Peyer's patch (tissue), 4 donors: ENCODE measurements at regions not wholly inside any gene's neighbourhood (a gene's known extent, or its start where the extent isn't known, plus 50 kb on each side); places are given as distances from the start of the nearest gene placed in this dataset.
A peak's percentile ranks its signal among the peaks of the same experiment; 100 is the strongest.

Source experiments
- DNase-seq, 3 donors: peaks; one replicate each; pipeline ENCODE4 v3.0.0-alpha.2; 2017 to 2019
- H3K27ac ChIP-seq, 4 donors: fragments of 200-600 bp; sonication (generic); one replicate each; pipeline ENCODE4 v1.5.1; 2016 to 2019
- H3K27me3 ChIP-seq, 2 donors: fragments of 200-600 bp; sonication (generic); one replicate each; pipeline ENCODE4 v1.5.1; 2019
- H3K36me3 ChIP-seq, 3 donors: fragments of 200-600 bp; sonication (generic); one replicate each; pipeline ENCODE4 v1.5.1; 2016 to 2019
- H3K4me1 ChIP-seq, 4 donors: fragments of 200-600 bp; sonication (generic); one replicate each; pipeline ENCODE4 v1.5.1; 2016 to 2019
- H3K4me3 ChIP-seq, 4 donors: fragments of 200-600 bp; sonication (generic); 1 replicate in 3 of 4; 2 replicates in 1 of 4; pipeline ENCODE4 v1.5.1; 2016 to 2019; ENCODE audit warnings: mild to moderate bottlenecking in 1 of 4
- H3K9me3 ChIP-seq, 4 donors: fragments of 200-600 bp; sonication (generic); one replicate each; pipeline ENCODE4 v1.5.1; 2016 to 2019; ENCODE audit warnings: mild to moderate bottlenecking in 1 of 4
- CTCF ChIP-seq, 6 experiments: fragments of 450-650 bp in 4 of 6; fragments of 200-600 bp in 2 of 6; sonication (generic) in 1 of 6; IDR thresholded peaks; one replicate each; pipeline ENCODE4 v1.5.1; 2017 to 2019; ENCODE audit warnings: antibody characterized with exemption in 6 of 6, mild to moderate bottlenecking in 3 of 6, moderate library complexity in 1 of 6
- POLR2A ChIP-seq, 2 donors: fragments of 450-650 bp; IDR thresholded peaks; one replicate each; pipeline ENCODE4 v1.5.1; 2017; ENCODE audit warnings: antibody characterized with exemption in 2 of 2, mild to moderate bottlenecking in 2 of 2, moderate library complexity in 2 of 2

DNA sequence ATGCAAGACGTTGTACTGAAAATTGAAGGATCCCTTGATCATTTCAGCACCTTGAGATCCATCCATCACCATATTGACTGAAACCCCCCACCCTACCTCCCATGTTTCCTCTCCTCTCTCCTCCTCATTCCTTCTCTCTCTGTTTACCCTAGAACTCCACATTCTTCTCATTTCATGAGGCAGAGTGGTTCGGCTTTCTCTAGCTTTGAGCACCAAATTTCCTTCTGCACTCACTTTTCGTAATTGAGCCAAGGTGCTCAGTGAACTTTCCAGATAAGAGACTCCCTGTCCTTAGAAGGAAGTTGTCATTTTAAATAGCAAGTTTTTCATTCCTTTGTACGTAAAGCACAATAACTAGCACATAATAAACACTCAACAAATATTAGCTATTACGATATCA is 108.3 kb upstream of the SLC34A2 start:
- H3K4me3 ChIP-seq = no peak overlapping the region
- DNase-seq = no peak
- H3K27ac ChIP-seq = no peak overlapping the region
- no peaks in the 10 kb centered on the region for H3K36me3 ChIP-seq
- TF ChIP-seq POLR2A (IDR thresholded peaks at IDR 0.05) (no peak), CTCF (IDR thresholded peaks at IDR 0.05) (no peak)
- H3K27me3 ChIP-seq = no peaks in the 10 kb centered on the region
- H3K4me1 ChIP-seq = peaks cover 0 to 31% (median 0%) of the 10 kb centered on the region in 4 donors
- H3K9me3 ChIP-seq = no peaks in the 10 kb centered on the region

- no peak overlapping the region for H3K4me3 ChIP-seq
- no peaks in the 10 kb centered on the region for H3K36me3 ChIP-seq
- H3K27ac ChIP-seq = no peak overlapping the region
- H3K4me1 ChIP-seq = peaks cover 0 to 27% (median 0%) of the 10 kb centered on the region in 4 donors
- H3K27me3 ChIP-seq = no peaks in the 10 kb centered on the region
- TF ChIP-seq POLR2A (IDR thresholded peaks at IDR 0.05) = no peak
- no peak for TF ChIP-seq CTCF (IDR thresholded peaks at IDR 0.05)
- no peaks in the 10 kb centered on the region for H3K9me3 ChIP-seq
- no peak for DNase-seq
Observed at GRCh38 chr4:25549413-25549812, 106.2 kb upstream of the SLC34A2 start.

DNA sequence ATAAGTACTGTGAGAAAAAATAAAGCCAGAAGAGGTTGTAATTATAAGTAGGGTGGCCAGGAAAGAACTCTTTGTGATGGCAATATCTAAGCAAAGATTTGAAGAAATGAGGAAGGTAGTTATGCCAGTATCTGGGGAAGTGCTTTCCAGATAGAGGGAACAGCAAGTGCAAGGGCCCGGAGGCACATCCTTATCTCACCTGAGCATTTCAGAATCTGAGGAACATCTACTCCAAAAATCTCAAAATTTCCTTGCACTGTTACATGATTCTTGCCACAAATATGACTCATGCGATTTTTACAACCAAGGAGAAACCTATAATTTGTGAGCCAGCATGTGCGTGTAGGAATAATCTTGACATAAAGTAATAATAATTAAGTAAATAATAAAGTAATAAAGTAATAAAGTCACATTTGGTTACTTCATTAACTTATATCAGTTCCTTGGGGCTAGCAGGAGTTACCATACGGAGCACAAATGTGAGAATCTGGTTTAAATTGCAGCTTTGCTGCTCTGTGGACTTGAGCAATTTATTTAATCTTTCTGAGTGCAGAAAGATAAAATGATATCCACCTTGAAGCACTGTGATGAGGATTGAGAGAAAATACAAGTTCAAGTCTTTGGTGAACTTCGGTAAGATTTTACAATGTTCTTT is 105.1 kb upstream of the SLC34A2 start:
- no peaks in the 10 kb centered on the region for H3K27me3 ChIP-seq
- TF ChIP-seq POLR2A (IDR thresholded peaks at IDR 0.05) (no peak), CTCF (IDR thresholded peaks at IDR 0.05) (no peak)
- H3K4me1 ChIP-seq = peaks cover 0 to 27% (median 0%) of the 10 kb centered on the region in 4 donors
- no peaks in the 10 kb centered on the region for H3K36me3 ChIP-seq
- H3K4me3 ChIP-seq = no peak overlapping the region
- DNase-seq = no peak
- H3K27ac ChIP-seq = peak overlapping the region in 1 of 4 donors; percentile 17
- H3K9me3 ChIP-seq = no peaks in the 10 kb centered on the region

- Histone ChIP-seq H3K4me3 (no peak overlapping the region), H3K4me1 (peaks cover 0 to 27% (median 0%) of the 10 kb centered on the region in 4 donors), H3K27ac (peak overlapping the region in 2 of 4 donors; percentile 65 to 74), H3K27me3 (no peaks in the 10 kb centered on the region), H3K36me3 (no peaks in the 10 kb centered on the region), H3K9me3 (no peaks in the 10 kb centered on the region)
- peak in 1 of 3 donors; percentile 61 for DNase-seq
- TF ChIP-seq POLR2A (IDR thresholded peaks at IDR 0.05) (no peak), CTCF (IDR thresholded peaks at IDR 0.05) (no peak)
Observed at GRCh38 chr4:25551605-25552004, 104.0 kb upstream of the SLC34A2 start.

DNA sequence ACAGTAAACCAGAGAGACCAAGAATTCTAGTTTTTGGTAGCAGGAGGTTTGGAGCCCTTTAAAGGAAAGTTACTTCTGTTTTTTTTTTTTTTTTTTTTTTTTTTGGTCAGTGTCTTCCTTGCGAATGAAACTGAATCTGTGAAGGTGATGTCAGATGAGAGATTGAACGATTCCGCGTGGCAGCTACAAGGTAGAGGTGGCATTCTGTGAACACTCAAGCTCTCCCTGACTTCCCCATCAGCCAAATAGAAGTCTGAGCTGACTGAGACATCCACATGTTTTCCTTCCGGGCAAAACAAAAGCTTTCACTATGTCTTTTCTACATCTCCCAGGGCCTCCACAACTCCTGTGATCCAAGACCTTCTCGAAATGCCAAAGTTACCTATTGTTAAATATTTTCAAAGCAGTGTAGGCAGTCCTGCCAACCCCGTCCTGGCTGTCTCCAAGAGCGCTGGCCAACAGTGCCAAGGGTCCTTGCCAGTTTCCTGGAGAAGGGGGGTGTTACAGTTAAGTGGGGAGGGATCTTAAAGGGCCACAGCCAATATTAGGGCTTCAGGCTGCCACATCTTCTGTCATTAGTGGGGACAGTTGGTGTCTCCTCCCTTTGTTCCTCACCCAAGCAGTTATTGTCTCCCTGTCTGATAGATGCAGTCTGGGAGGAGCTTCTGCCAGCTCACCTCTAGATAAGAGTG is 102.9 kb upstream of the SLC34A2 start:
- Histone ChIP-seq H3K36me3 (no peaks in the 10 kb centered on the region), H3K27me3 (no peaks in the 10 kb centered on the region), H3K9me3 (no peaks in the 10 kb centered on the region), H3K27ac (peak overlapping the region in 2 of 4 donors; percentile 65 to 70), H3K4me3 (no peak overlapping the region), H3K4me1 (peaks cover 0 to 27% (median 0%) of the 10 kb centered on the region in 4 donors)
- no peak for TF ChIP-seq CTCF (IDR thresholded peaks at IDR 0.05)
- no peak for TF ChIP-seq POLR2A (IDR thresholded peaks at IDR 0.05)
- peak in 2 of 3 donors; percentile 72 to 75 for DNase-seq
